GM18526 (cell line): ENCODE measurements at regions not wholly inside any gene's neighbourhood (a gene's known extent, or its start where the extent isn't known, plus 50 kb on each side); places are given as distances from the start of the nearest gene placed in this dataset.

Experiments
- POLR2A ChIP-seq: IDR thresholded peaks from 3 replicates; pipeline ENCODE4 v1.6.1; 2011; ENCODE audit not compliant: insufficient read length; ENCODE audit errors: extremely low read depth

DNA sequence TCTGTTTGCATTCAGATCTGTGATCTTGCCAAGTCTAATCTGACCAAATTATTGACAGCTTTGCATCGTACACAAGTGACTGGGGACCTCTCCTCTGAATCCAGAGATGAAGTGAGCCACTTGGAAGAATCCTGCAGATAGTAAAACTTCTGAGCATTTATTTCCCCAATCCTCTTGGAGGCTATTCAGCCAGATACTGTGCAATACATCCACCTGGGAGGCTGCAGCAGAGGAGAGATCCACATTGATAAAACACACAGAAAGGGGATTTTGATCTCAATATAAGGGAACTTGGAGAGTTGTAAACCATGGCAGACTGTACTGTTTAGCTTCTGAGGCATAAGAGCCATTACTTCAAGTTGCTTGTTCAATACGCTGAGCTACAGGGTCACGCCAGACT, 654.6 kb downstream of the MTRR start:
- TF ChIP-seq POLR2A: no peak

DNA sequence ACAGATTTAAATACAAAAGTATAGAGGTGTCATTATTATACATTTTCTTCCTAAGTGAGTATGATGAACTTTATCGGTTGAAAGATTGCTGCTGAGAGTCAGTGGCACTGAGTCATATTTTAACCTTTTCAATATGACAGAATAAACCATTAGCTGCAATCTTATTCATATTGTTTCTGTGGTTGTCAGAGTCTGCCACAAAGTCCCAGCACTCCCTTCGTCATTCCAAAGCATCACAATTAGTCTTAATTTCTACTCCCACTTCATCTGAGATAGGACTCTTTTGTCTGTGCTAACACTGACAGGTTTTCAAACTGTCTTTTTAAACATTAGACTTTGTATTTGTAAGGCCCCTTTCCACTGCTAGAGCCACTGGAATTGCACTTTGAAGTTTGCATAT, 656.9 kb downstream of the MTRR start:
- no peak for TF ChIP-seq POLR2A

DNA sequence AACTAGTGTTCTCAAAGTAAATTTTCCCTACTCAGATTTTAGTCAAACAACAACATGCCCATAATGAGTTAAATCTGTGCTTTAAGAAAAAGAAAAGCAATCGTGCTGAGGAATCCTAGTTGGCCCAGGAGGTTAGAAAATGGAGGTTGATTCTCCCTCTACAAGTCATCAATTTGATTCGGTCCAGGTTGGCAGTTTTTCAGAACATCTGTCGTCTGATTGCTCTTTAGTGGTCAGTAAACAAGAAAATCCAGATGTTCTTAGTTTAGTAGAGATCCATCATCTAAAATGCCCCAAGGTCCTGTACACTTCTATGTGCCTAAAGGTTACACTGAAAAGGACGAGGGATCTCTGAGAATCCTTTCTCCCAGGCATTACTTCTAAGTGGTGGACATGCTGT, 659.2 kb downstream of the MTRR start:
- TF ChIP-seq POLR2A: no peak

DNA sequence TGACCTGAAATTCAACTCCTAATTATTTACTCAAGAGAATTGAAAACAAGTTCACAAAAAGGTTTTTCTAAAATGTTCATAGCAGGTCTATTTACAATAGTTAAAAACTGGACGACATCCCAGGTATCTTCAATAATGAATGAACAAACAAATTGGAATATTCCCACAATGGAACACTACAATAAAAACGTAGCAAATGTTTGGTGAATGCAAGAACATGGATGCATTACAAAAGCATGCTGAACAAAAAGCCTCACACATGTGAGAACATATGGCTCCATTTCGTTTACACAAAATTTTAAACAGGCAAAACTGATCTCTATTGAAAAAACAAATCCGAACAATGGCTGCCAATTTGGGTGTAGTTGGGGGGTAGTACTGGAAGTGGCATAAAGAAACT, 669.9 kb downstream of the MTRR start:
- no peak for TF ChIP-seq POLR2A

DNA sequence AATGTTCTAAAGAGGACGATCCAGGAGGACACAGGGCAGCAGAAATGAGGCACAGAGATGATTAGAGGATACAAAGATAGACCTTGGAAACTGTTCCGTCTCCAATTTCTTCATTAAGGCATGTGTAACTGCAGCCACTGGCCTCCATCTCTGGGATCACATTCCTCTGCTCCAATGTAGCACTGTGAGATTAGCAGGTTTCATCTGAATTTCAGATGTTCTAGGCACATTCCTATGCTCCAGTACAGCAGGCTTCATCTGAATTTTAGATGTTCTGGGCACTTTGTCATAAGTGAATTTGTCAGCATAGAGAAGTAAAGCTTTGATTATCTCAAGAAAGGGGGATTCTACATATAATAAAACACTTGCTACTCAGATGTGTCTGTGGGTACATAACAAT, 671.4 kb downstream of the MTRR start:
- no peak for TF ChIP-seq POLR2A

DNA sequence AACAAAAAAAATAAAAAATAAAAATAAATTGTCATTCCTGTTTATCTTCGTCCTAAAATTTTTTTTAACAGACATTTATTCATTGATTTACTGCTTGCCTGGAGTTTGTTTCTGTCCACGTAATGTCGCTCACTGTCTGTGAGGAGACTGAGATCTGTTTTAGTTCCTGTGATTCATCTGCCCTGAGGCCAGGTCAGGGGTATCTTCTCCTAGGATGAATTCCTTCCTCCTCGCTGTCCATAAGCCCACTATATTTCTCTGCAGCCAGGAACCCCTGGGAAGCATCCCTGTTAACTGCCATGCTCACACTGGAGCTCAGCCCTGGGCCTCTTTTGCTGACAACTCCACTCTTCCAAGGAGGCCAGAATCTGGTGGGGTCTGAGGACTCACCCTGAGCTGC, 682.0 kb downstream of the MTRR start:
- no peak for TF ChIP-seq POLR2A

DNA sequence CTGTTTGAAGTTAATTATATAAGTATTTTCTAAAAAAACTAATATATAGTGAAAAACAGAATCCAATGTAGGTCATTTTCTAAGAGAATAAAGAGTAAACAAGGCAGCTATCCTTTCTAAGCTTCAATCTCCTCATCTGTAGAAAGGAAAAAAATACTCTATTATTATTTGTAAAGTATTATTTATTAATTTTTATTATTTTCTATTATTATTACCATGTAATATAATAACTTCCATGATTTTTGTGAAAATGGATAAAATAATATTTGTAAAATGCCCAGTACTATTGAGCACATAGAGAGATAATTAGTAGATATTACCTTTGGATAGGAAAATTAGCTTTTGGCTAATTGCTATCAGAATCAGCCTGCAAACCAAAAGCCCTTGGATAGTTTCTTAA, 684.4 kb downstream of the MTRR start:
- no peak for TF ChIP-seq POLR2A

DNA sequence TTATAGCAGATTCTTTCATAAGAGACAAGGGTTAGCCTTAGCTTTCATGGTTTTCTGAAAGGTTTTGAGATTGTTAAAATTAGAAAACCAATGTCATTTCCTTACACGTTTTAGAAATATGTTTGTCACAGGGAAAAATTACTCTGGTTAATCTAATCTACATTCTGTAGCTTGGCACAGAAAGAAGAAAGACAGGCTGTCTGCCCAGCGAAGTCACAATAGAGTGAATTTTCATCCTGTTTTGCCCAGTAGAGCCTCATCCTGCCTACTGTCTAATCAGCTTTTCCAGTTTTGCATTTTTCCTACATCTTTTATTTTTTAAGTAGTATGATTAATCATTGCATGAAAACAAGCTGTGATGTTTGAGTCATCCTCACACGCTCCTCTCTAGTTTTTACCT, 688.8 kb downstream of the MTRR start:
- no peak for TF ChIP-seq POLR2A

DNA sequence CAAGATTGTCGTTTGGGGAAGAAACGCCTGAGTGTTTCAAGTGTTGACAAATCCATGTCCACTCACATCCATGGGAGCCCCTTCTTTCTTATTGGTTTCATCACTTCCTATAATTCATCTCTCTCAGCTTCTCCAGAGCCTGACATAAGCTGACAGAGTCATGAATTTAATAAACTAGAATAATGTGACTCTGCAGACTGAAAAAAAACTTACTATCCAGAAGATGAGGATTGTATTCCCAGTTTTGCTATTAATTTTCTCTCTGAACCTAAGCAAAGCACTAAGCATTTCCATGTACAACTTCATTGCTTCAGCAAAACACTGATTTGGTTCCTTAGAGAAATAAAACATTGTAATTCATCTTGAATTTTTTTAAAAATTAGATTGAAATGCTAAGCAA, 691.8 kb downstream of the MTRR start:
- no peak for TF ChIP-seq POLR2A

DNA sequence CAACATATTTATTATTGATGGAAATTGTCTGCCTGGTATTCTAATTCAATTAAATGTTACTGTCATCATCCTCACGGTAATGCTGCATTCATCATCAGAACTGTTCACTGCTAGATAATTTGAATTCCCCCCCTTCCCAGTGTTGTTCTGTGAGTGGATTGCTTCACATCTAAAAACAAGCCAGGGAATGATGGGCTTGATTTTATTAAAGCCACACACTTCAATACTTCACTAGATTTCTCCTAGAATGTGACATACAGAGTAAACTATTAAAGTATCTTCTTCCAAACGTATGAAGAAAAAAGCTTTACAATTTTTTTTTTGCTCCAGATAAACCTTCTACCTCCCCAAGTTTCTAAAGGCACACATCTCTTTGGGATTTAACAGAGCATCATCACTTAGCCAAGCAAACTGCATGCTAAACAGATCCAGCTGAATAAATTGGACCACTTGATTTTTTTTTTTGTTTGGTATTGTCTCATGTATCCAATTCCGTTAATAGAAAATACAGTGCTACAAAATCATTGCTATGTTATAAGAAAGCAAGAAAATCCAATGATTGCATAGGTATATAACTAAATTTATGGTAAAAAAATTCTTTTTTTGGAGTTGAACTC, 692.4 kb downstream of the MTRR start:
- no peak for TF ChIP-seq POLR2A

DNA sequence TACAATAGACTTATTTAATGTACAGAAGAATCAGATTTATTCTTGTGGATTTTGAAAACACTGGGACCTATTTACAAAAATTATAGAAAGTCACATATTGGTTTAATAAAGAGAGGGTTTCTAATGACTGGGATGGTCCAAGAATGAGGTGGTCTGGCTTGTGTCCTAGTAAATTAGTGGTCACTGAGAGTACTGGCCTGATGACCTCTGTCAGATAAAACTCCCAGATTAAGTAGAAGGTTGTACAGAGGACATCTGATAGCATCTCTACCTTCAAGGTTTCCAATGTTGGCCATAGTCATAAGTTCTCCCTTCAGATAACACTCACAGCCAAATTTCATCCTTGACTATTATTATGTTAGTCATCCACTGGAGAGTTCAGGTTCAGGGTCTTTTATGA, 692.9 kb downstream of the MTRR start:
- no peak for TF ChIP-seq POLR2A

DNA sequence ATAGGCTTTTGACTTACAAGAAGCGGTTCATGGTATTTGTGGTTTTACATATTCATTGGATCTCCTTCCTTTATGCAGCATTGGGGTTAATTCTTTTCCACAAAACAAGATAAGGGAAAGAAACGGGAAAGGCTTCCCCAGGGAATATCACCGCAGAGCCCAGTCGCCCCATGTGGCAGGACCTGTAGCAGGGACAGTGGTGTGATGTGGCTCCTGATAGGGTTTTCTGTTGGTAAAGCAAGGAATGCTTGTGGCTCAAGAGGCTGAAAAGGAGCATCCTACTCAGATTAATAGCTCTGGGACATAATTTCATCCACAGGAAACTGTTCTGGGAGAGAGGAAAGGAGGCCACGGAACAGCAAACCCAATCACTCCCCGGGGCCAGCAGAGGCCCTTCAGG, 699.9 kb downstream of the MTRR start:
- no peak for TF ChIP-seq POLR2A

DNA sequence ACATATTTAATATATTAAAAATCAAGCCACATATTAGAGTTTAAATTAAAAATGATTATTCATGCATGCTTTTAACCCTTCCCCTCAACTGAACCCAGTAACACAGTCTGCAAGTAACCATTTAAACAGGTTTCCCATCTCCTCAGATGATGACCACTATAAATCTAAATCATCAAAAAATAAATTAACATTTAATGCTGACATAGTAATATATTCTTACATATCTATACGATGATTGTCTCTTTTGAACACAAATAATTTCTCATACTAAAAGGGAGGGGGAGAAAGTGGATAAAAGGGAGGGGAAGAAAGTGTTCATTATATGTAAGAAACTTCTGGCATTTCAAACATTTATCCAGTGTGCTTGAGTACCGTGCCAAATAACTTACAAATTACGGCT, 701.6 kb downstream of the MTRR start:
- no peak for TF ChIP-seq POLR2A

DNA sequence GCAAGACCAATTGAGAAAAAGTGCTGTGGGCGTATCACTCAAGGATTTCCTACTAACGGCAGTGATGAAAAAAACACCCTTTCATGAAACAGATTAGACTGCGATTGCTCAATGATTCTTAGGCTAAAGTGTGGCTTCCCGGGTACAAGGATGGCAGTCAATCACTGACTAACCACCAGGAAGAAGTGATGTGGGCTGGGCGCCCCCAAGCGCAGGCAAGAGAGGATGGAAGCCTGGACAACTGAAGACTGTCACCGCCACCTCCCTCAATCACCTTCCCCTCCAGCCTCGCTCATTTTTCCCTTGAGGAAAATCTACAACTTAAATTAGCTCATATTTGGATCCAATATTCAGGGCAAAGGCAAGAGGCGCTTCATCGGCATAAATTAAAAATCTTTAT, 707.2 kb downstream of the MTRR start:
- no peak for TF ChIP-seq POLR2A

DNA sequence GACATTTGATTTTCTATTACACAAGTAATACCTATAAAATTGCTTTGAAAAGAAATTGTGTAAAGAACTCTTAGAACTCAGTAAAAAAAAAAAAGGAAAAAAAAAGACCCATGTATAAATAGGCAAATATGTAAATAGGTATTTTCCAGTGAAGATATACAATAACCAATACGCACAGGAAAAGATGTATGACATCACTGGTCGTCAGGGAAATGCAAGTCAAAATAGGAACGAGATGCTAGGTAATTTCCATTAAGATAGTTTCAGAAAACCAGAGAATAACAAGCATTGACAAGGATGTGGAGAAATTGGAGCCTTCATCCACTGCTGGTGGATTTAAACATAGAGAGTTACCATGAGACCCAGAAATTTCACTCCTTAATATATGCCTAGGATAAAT, 708.8 kb downstream of the MTRR start:
- TF ChIP-seq POLR2A: no peak

DNA sequence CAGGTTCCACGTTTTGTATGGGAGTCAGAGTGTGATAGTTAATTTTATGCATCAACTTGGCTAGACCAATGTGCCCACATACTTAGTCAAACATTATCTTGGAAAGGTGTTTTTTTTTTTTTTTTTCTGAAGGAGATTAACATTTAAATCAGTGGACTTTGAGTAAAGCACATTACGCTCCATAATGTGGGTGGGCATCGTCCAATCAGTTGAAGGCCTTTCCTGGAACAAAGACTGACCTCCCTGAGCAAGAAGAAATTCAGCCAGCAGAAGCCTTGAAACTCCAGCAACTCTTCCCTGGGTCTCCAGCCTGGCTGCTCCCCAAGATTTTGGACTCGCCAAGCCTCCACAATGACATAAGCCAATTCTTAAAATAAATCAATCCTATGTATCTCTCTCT, 711.4 kb downstream of the MTRR start:
- TF ChIP-seq POLR2A: no peak

DNA sequence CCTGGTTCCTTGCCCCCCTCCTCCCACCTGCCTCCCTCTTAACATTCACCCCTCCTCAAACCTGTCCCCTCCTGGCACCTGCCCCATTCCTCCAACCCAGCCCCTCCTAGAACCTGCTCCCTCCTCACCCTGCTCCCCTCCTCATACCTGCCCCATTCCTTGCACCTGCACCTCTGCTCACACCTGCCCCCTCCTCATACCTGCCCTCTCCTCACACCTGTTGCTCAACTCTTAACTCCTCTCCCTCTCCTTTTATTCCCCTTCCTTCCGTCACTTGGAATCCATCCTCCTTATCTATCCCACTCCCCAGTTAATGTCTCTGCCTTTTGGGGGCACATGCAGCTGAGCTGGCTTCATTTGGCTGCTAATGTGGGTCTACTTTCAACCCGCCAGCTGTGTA, 712.1 kb downstream of the MTRR start:
- TF ChIP-seq POLR2A: no peak

DNA sequence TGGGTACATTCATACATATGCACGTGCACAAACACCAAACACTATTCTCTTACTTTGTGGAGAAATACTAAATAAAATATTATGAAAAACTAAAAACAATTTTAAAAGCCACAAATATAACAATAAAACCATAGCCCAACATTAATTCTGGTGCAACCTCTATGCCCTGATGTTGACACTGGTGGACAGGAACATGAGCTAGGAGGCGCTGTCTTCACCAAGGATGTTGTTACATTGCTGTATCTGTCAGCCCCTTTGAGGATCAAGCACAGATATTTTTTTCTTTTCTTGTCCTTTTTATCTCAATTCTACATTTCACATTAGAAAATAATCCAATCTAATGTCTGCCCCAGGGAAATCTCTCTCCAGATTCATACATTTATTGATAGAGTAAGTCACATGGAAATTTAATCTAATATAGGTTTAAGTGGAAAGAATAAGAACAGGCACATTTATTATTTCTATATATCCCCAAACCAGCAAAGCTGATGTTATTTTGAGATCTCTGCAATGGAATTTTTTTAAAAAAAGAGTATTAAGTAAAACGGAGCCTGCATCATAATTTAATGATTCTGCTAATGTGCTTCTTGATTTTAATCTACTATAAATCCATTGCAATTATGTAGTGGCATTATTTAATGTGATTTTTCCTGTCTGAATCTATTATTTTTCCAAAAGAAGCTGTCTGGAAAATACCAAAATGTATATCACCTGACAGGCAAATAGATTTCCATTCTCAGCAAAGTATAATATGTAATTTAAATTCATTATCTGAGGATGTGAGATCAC, 716.5 kb downstream of the MTRR start:
- no peak for TF ChIP-seq POLR2A

DNA sequence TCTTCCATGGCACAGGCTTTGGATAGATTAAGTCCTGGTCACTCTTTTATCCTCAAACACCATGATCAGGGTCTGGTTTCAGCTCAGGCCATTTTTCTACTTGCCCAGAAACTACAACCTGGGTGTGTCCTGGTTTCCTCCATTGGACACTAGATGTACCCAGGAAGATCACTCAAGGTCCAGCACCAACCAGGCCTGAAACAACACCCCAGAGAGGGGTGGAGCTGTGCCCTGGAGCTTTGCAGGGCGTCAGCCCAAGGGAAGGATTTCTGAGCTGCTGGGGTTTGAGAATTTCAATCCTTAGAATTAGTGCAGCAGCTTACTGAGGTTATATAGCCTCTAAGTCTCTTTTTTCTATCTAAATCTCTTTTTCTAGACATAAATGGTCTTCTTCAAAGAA, 722.0 kb downstream of the MTRR start:
- TF ChIP-seq POLR2A: no peak
